ENCODE measurements at regions not wholly inside any gene's neighbourhood (a gene's known extent, or its start where the extent isn't known, plus 50 kb on each side); places are given as distances from the start of the nearest gene placed in this dataset.

DNA sequence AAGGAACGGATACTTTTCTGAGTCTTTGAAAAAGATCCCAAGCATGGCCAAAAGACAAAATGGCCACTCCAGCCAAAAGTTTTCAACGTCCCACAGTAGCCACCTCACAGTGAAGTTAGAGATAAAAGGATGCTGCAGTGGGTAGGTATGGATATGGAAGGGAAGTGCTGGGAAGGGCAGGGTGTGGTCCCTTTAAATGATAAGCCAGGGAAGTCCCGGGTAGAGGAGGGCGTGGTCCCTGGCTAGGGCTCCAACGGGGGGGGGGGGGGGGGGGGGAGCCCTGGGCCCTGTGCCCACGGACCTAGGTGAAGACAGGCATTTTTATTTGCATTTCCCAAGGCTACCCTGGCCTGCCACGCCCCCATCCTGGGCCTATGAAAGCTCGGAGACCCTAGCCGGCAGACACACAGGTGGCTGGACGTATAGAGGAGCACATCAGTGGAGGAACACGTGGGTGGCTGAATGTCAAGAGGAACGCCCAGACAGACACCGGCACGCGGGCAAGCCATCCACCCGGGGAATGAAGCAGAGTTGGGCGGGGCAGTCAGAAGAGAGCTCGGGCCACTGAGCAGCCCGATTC, 306.7 kb downstream of the NFIB start:
- TF ChIP-seq POLR2AphosphoS5 (IDR thresholded peaks at IDR 0.05; ENCODE audit: low read depth, low read length): no peak
- TF ChIP-seq POLR2A (IDR thresholded peaks at IDR 0.05; ENCODE audit: low read depth, low read length): no peak

All from GM12892 (cell line).